Glutamatergic neuron (in vitro differentiated cells): ENCODE measurements at regions not wholly inside any gene's neighbourhood (a gene's known extent, or its start where the extent isn't known, plus 50 kb on each side); places are given as distances from the start of the nearest gene placed in this dataset.

Source experiments
- DNase-seq: peaks from one replicate; pipeline ENCODE4 v3.0.0; 2022
- H3K27ac Mint-ChIP-seq: one replicate; pipeline ENCODE4 v1.8.0; 2020; ENCODE audit warnings: mild to moderate bottlenecking, mixed read lengths, inconsistent platforms; ENCODE audit not compliant: unreplicated experiment
- H3K27me3 Mint-ChIP-seq: one replicate; pipeline ENCODE4 v1.8.0; 2020; ENCODE audit warnings: mild to moderate bottlenecking, moderate library complexity, mixed read lengths, inconsistent platforms; ENCODE audit not compliant: unreplicated experiment
- H3K36me3 Mint-ChIP-seq: one replicate; pipeline ENCODE4 v1.8.0; 2020; ENCODE audit warnings: mild to moderate bottlenecking, mixed read lengths, inconsistent platforms; ENCODE audit not compliant: unreplicated experiment
- H3K4me1 Mint-ChIP-seq: one replicate; pipeline ENCODE4 v1.8.0; 2020; ENCODE audit warnings: mild to moderate bottlenecking, low read depth, mixed read lengths, inconsistent platforms; ENCODE audit not compliant: unreplicated experiment
- H3K4me3 Mint-ChIP-seq: one replicate; pipeline ENCODE4 v1.8.0; 2020; ENCODE audit warnings: mild to moderate bottlenecking, mixed read lengths, inconsistent platforms; ENCODE audit not compliant: unreplicated experiment
- H3K9me3 Mint-ChIP-seq: one replicate; pipeline ENCODE4 v1.8.0; 2020; ENCODE audit warnings: mild to moderate bottlenecking, moderate library complexity, mixed read lengths, inconsistent platforms; ENCODE audit not compliant: unreplicated experiment
- CTCF ChIP-seq: fragments of 200-600 bp; sonication (generic); IDR thresholded peaks from one replicate; pipeline ENCODE4 v1.5.0; 2021; ENCODE audit not compliant: partially characterized antibody, unreplicated experiment

DNA sequence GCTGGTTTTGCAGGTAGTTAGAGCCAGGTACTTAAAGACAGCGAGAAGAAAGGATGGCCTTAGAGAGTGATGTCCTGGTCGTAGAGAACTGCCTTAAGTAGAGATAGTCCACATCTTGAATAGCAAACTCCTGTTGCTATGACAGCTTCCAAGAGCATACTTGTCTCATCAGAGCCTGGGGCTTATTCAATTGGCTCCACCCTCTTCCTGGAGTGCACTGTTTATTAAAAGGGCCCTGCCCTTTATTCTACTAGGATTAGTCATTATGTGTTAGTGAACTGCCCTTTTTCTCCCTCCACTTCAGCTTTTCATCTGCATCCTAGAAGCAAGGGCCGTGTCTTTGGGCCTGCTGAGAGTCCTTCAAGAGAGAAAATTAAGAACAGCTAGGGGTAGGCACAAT lies 94.5 kb upstream of the EOLA2 start:
- DNase-seq: no peak
- H3K27ac Mint-ChIP-seq: no peak overlapping the region
- TF ChIP-seq CTCF: no peak
- H3K36me3 Mint-ChIP-seq: no peaks in the 10 kb centered on the region
- H3K27me3 Mint-ChIP-seq: no peaks in the 10 kb centered on the region
- no peak overlapping the region for H3K4me3 Mint-ChIP-seq
- no peaks in the 10 kb centered on the region for H3K9me3 Mint-ChIP-seq
- H3K4me1 Mint-ChIP-seq: no peaks in the 10 kb centered on the region

DNA sequence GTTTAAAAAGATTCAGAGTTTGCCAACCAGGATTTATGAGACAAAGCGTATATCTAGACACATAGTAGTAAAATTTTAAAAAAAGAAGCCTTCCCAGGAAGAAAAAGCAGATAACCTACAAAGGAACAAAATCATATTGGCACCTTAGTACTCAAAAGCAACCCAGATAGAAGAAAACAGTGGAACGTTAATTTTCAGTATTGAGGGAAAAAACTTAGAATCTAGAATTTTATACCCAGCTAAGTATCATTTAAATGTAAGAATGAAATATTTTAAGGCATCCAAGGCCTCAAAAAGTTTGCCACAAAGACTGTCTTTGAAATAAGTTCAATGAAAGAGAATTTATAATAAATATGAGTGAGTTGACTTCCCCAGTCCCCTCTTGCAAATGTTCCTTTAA lies 96.5 kb upstream of the EOLA2 start:
- H3K4me3 Mint-ChIP-seq: no peak overlapping the region
- no peaks in the 10 kb centered on the region for H3K4me1 Mint-ChIP-seq
- no peak for TF ChIP-seq CTCF
- H3K36me3 Mint-ChIP-seq: no peaks in the 10 kb centered on the region
- H3K27ac Mint-ChIP-seq: no peak overlapping the region
- no peak for DNase-seq
- H3K9me3 Mint-ChIP-seq: no peaks in the 10 kb centered on the region
- H3K27me3 Mint-ChIP-seq: no peaks in the 10 kb centered on the region

- no peak for DNase-seq
- no peaks in the 10 kb centered on the region for H3K4me1 Mint-ChIP-seq
- no peak overlapping the region for H3K27ac Mint-ChIP-seq
- no peak for TF ChIP-seq CTCF
- no peaks in the 10 kb centered on the region for H3K36me3 Mint-ChIP-seq
- no peaks in the 10 kb centered on the region for H3K9me3 Mint-ChIP-seq
- no peaks in the 10 kb centered on the region for H3K27me3 Mint-ChIP-seq
- no peak overlapping the region for H3K4me3 Mint-ChIP-seq
Measured at GRCh38 chrX:150035531-150035930, 97.2 kb upstream of the EOLA2 start.

DNA sequence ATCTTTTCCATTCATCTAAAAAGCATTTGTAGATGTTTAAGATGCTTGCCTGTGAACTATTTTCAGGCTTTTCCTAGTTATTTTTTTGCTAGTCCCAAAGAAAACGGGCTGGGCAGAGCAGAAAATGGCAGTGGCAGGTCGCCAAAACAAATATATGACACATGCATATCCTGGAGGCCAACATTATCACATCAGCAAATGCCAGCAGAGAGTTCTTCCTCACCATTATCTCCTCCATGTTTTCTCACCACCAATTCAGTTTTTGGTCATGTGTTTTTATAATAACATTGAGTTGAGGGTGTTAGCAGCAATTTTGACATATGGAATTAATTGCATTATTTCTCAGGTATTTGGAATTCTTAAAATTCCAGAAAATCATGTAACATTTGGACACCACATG lies 97.9 kb upstream of the EOLA2 start:
- Mint-ChIP-seq H3K27ac (no peak overlapping the region), H3K4me1 (no peaks in the 10 kb centered on the region), H3K36me3 (no peaks in the 10 kb centered on the region), H3K4me3 (no peak overlapping the region), H3K9me3 (no peaks in the 10 kb centered on the region), H3K27me3 (no peaks in the 10 kb centered on the region)
- DNase-seq: no peak
- TF ChIP-seq CTCF: no peak

DNA sequence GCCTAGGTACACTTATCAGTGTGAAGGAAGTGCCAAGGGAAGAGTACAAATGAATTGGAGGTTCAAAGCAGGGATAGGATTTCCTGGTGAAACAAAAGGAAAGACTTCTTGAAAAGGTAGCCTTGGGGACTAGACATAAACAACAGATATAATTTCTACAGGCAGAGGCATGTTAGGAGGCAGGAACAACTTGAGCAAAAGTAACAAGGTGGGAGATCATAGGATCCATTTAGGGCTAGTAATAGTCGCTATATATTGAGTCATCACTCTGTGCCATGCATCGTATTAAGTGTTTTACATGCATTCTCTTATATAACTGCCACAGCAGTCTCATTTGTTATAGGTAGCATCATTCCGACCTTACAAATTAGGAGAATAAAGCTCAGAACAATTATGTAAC lies 98.3 kb upstream of the EOLA2 start:
- Mint-ChIP-seq H3K4me3 (no peak overlapping the region), H3K9me3 (no peaks in the 10 kb centered on the region), H3K27ac (no peak overlapping the region), H3K36me3 (no peaks in the 10 kb centered on the region), H3K27me3 (no peaks in the 10 kb centered on the region), H3K4me1 (no peaks in the 10 kb centered on the region)
- no peak for TF ChIP-seq CTCF
- DNase-seq: no peak
